ENCODE measurements at regions not wholly inside any gene's neighbourhood (a gene's known extent, or its start where the extent isn't known, plus 50 kb on each side); places are given as distances from the start of the nearest gene placed in this dataset.

GRCh38 chr3:147941969-147942368, 532.8 kb downstream of the ZIC1 start:
- no peak for TF ChIP-seq CTCF (conservative IDR thresholded peaks at IDR 0.05; ENCODE audit: low read depth, low read length)
- no peak for TF ChIP-seq EZH2 (IDR thresholded peaks at IDR 0.05; ENCODE audit: borderline replicate concordance, low read depth, low read length, poor library complexity, severe bottlenecking)

All from A673 (cell line).